GM21786 (cell line): ENCODE measurements at regions not wholly inside any gene's neighbourhood (a gene's known extent, or its start where the extent isn't known, plus 50 kb on each side); places are given as distances from the start of the nearest gene placed in this dataset.
"Not testable (repeated sequence)": the region's sequence is repeated elsewhere in the genome, so short reads cannot be mapped to it uniquely, and the experiment has no call there.

ENCODE experiments used
- ATAC-seq: cut with Tn5 transposase; IDR thresholded peaks from one replicate; pipeline ENCODE4 v1.9.1; 2021; ENCODE audit not compliant: unreplicated experiment

DNA sequence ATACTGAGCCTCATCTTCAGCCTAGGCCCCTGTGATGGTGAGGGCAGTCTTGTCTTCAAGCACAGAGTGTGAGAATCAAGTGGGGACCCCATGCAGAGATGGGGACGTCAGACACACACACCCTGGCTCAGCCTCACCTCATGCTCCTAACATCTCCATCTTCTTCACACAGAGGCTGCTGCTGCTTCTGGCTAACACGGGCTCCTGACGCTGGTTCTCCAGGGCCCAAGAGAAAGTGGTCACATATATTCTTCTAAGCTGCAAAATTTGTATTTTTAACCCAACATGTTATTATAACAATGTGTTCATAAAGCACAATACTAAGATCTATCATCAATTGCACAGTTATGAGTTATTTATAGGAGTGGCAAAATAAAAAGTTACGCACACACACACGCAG, 101.2 kb downstream of the VPREB1 start:
- no peak for ATAC-seq

DNA sequence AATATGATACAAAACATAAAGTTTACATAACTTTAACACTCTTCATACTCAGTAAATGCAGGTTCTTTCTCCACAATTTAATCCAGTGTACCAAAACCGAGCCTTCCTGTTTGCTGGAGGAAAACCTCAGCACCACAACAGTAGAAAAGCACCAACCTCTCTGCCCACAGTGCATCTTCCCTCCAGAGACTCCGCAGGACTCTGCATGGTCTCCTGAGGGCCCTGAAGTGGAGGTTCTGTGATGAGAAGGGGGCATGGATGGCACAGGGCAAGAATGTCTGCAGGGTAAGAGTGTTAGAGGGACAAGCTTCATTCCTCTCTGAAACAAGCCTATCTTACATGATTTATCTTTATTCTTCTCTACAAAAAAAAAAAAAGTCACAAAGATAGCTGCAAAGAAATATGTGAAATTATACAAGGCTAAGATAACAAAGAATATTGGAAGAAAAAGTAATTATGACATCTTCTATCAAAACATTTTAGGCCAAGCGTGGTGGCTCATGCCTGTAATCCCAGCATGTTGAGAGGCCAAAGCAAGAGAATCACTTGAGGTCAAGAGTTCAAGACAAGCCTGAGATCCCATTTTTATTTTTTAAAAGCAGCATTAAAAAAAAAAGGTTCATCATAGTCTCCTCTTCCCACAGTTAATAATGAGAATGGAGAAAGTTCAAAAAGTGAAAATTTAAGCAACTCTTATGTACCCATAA, 102.0 kb downstream of the VPREB1 start:
- no peak for ATAC-seq

DNA sequence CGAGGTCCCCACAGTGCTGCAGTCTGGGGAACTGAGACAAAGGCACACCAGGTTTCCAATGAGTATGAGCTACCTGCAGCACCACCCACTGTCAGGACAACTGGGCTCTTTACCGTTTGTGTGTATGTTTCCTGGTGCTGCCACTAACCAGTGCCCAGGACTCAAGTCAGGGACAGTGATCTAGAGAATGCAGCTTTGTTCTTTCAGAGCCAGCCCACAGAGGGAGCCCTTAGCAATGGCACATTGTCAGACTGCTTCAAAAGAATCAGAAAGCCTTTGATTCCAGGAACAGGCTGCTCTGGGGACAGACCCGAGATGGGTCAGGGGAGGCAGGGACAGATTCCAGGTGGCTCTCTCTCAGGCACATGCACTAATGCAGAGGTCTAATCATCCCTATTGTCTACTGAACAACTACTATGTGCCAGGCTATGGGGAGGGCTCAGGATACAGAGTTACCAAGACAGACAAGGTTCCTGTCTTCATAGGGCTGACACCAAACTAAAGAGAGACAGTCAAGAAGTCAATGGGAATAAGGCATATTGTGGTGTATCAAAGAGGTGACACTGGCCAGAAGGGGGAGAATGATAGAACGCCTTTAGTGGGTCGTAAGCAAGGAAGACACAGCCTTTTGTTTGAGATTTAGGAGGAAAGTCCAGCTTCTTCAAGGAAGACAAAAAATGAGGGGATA, 103.7 kb downstream of the VPREB1 start:
- ATAC-seq: no peak

DNA sequence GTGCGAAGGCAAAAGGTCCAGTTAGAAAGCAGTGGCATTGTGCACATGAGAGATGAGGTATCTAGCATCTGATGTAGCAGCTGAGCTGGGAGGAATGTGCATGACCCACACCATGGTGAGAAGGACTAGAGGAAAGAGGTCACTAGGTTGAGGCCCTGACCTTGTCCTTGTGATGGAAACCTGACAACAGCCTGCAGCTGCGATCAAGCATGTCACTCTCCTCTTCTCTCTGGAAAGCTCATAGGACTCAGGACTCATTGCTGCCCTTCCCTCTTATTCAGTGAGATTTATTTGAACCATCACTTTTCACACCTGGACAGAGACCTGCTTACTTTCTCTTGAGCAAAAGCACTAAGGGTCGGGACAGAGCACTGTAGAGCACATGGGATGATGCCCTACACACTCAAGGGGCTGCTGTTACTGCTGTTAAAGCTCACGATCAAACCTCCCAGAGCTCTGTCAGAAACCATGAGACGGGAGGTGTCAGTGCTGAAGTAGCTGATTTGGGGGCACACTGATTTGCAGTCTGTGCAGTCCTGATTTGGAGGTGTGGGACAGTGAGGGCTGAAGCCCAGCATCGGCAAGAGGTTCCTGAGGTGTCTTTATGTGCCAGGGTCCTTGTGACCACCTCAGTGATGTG, 104.3 kb downstream of the VPREB1 start:
- no peak for ATAC-seq

DNA sequence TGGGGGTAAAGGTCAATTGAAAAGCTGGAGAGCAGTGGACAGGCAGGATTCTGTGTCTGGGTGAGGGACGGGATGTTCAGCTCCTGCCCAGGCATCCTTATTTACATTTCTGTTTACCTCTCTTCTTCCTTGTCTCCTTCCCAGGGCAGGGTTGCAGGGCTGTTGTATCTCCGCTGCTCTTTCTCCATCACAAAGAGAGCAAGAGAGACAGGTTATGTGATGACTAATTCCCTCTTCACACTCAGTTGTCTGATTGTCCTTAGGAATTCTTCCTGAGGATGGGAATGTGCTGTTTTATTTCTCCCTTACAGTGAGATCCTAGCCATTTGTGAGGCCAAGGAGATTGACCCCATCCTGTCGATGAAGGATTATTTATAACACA, 104.9 kb downstream of the VPREB1 start:
- no peak for ATAC-seq

DNA sequence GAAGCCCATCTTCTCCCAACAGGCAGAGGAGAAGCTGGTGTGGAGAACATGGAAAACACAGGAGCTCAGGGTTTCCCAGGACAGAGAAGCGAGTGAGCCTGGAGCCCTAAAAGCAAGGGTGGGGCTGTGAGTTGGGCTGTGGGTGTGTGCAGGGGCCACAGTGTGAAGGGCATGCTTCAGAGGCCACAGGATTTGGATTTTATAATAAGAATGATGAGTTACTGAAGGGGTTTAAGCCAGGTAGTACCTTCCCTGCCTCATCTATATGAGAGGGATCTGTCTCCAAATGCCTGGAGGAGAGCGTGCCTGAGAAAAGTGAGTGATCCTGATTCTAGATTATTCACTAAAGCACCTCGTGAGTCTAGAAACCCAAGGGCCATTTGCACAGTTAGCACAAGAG, 106.8 kb downstream of the VPREB1 start:
- ATAC-seq: no peak

DNA sequence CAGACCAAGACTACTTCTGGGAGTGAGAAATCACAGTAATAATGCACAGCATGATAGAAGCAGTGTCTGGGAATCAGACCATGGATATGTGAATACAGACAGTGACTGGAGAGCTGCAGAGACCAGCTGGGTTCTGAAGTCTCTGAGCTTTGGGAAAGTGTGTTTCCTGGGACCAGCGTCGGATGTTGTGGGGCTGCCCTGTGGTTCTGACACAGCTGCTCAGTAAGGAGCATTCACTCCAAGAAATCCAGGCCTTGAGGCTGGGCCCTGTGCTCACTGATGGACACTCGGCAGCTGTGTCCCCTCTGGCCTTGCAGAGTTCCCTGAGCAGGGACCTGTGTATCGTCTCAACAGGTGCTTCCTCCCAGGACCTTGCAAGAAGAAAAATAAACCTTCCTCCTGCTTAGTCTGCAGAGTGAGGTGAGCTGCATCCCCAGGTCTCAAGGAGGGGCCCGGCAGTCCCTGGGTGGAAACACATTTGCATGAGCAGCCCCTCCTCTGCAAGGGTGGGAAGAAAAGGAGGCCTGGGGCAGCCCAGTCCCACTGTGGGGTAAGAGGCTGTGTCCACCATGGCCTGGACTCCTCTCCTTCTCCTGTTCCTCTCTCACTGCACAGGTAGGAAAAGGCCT, 107.9 kb downstream of the VPREB1 start:
- no peak for ATAC-seq

DNA sequence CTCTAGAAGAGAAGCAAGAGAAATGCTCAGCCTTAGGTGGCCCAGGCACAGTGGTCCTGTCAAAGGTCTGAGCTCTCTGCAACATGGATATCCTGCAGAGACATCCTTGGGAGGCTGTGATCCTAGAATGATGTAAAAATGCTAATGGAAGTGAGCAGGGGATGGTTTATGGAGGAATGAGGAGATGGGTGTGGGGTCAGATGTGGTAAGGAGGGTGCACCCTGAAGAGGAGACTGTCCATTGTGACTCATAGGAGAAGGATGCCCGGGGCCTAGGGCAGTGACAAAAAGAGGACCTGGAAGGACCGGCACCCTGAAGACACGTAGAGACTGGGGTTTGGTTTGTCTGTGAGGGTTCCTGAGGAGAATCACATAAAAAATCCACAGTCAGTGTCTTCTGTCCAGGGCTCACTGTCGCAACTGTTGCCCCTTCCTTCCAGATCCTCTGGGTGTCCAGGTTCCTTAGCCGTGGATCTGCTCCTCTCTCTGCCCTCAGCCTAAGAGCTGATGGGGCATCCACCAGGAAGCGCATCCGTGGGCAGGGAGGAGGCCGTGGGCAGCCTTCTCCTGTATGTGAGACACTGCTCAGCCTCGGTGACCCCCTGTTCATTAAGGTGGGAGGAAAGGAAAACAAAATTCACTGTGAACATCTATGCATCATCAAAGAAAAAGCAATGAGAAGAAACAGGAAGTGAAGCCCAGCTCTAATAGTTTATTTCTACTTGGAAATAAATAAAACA, 110.7 kb downstream of the VPREB1 start:
- no peak for ATAC-seq

DNA sequence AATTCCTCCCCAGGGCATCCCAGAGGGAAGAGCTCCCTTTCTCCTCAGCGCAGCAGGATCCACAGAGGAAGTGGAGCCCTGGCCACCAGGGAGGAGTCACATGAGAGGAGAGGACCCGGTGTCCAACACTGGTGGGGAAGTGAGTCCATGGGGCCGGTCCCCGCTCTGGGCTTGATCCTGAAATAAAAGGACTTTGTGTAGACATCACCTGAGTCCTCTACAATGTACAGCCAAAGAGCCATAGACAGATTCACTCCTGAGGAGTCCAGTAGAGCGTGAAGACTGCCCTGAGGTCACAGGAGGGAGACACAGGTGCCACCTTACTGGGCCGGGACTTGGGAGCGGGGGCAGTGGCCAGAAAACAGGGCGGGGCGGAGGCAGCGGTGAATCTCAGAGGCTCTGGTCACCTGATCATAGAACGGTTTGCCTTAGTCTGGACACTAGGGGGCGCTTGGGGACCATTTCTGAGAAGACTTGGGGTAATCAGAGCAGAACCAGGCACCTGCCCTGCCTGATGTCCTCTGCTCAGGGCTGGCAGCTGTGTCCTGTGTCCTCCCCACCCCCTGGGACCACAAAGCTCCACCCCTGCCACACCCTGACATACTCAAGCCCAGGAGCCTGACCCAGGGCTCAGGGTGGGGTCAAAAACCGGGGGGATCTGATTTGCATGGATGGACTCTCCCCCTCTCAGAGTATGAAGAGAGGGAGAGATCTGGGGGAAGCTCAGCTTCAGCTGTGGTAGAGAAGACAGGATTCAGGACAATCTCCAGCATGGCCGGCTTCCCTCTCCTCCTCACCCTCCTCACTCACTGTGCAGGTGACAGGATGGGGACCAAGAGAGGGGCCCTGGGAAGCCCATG, 112.7 kb downstream of the VPREB1 start:
- ATAC-seq: peak; percentile 70

DNA sequence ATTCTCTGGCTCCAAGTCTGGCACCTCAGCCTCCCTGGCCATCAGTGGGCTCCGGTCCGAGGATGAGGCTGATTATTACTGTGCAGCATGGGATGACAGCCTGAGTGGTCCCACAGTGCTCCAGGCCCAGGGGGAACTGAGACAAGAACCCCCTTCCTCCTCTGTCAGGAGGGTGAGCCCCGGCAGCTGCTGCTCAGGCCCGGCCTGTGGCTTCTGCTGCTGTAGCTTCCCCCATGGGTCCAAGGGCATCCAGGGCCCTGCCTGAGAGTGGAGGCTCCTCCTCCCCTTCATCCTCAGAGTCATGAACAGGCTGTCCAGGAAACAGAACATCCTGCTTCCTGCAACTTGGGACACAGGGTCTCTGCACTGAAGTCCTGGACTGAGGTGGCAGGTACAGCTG, 113.6 kb downstream of the VPREB1 start:
- ATAC-seq: no peak

DNA sequence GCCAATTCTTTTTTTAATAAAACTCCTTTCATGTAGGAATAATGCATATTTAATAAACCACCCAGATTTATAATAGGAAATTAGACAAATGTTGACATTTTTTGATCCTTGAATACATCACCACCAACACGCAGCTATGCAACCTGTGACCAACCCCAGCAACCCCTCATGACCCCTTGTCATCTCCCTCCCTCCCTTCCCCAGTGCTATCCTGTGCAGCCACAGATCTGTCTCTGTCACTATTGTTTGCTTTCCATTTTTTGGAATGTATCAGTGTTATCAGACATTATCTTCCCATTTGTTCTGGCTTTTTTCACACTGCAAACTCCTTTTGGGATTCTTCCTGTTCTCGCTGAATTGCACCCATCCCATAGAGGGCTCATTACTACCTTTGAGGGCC, 114.1 kb downstream of the VPREB1 start:
- ATAC-seq: no peak

DNA sequence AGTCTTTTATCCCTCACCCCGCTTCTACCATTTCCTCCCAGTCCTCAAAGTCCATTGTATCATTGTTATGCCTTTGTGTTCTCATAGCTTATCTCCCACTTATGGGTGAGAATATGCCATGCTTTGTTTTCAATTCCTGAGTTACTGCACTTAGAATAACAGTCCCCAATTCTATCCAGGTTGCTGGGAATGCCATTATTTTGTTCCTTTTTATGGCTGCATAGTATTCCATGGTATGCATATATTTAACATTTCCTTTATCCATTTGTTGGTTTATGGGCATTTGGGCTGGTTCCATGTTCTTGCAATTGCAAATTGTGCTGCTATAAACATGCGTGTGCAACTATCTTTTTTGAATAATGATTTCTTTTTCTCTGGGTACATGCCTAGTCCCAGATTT, 114.9 kb downstream of the VPREB1 start:
- ATAC-seq: no peak

DNA sequence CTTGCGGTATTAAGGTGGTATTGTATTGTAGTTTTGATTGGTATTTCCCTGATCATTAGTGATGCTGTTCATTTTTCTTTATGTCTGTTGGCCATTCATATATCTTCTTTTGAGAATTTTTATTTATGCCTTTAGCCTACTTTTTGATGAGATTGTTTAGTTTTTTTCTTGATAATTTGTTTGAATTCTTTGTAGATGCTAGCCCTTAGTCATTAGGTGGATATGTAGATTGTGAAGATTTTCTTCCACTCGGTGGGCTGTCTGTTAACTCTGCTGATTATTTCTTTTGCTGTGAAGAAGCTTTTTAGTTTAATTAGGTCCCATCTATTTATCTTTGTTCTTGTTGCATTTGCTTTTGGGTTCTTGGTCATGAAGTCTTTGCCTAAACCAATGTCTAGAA, 115.4 kb downstream of the VPREB1 start:
- no peak for ATAC-seq

DNA sequence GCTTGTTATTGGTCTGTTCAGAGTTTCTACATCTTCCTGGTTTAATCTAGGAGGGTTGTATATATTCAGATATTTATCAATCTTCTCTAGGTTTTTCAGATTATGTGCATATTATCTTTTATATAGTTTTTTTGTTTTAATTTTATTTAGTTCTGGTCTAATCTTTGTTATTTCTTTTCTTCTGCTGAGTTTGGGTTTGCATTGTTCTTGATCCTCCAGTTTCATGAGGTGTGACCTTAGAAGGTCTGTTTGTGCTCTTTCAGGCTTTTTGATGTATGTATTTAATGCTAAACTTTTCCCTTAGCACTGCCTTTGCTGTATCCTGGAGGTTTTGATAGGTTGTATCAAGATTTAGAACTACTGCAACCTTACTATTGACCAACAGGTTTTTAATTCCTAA, 117.7 kb downstream of the VPREB1 start:
- no peak for ATAC-seq

DNA sequence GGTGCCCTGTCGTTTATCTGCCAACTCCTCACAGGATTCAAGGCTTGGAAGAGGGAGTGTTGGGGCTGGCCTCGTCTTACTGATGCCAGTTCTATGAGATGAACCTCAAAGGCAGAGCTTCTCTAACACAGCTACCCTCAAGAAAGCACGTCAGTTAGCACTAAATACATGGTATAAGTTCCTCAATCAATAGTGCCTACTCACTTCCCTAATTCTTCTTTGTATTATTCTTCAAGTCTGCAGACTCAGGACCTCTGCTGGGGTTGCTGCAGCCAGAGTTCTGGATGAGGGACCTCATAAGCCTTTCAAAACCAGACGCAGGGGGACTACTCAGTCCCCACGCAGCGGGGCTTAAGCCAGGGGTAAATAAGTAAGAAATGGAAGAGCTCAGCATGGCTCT, 118.3 kb downstream of the VPREB1 start:
- ATAC-seq: no peak

DNA sequence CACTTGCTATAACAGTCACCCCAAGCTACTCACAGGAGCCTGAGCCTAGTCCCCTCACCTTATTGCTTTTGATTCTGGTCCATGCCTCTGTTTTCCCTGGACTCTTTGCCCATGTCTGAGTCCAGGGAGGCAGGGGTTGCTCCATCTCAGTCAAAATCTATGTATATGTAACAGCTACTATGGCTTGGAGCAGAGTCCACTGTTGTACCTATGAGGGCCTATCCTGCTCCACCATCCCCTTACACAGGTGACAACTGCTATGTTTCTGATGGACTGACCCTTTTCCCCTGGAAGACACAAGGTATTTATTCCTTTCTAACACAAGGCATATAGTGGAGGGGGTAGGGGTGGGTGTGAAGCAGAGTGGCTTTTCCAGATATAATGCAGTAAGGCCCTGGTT, 119.6 kb downstream of the VPREB1 start:
- ATAC-seq: no peak

DNA sequence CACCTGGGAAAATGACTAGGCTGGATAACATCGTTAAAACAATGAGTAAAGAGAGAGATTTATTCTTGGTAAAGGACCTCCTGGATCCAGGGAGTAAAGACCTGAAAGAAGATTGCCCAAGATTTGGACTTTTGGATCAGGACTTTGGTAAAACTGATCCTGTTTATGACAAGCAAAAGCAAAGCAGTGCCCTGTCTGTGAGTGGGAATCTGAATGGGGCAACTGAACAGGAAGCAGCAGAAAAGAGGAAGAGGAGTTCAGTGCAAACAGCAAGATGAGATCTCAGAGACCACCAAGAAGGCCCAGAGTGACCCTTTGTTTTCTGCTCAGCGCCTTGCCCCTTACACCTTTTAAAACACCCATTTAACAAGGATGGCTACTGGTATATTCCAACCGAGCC, 122.0 kb downstream of the VPREB1 start:
- no peak for ATAC-seq

DNA sequence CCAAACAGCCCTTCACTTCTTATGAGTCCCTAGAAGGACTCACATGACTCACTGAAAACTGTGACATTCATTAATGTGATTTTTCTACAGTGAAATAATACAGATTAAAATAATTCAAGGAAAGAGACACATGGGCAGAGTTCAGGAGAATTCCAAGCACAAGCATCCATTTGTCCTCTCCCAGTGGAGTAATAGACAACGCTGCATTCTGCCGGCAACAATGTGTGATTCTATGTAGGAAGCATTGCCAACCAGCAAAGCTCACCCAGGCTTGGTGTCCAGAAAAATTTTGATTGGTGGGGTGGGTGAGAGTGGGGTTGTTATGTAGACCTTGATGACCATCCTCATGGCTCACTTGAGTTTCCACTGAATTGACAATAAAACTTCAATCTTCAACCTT, 123.9 kb downstream of the VPREB1 start:
- no peak for ATAC-seq

DNA sequence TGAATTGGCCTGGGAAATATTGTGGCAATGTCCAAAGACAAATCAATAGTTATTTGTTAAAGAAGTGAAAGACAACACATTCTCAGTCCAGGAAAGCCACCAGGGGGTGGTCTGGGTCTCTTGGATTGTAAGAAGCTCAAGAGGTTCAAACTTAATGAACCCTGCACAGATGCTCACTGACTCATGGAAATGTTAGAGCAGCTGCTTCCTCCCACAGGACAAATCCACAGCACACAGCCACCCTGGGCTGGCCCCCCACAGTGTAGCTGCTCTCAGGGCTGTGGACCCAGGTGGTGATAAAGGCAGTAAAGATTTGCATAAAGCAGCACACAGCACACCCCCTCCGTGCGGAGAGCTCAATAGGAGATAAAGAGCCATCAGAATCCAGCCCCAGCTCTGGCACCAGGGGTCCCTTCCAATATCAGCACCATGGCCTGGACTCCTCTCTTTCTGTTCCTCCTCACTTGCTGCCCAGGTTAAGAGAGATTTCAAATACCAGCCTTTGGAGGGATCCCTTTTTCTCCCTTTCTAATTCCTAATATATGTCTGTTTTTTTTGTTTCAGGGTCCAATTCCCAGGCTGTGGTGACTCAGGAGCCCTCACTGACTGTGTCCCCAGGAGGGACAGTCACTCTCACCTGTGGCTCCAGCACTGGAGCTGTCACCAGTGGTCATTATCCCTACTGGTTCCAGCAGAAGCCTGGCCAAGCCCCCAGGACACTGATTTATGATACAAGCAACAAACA, 124.8 kb downstream of the VPREB1 start:
- not testable (repeated sequence) for ATAC-seq

DNA sequence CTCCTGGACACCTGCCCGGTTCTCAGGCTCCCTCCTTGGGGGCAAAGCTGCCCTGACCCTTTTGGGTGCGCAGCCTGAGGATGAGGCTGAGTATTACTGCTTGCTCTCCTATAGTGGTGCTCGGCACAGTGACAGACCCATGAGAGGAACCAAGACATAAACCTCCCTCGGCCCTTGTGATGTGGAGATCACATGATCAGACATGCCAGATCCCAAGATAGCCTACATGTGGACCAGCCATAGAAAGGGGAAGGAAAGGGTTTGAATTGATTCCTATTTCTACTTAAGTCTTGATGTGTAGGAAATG, 125.3 kb downstream of the VPREB1 start:
- no peak for ATAC-seq
